Gastrocnemius medialis (tissue), 4 donors: ENCODE measurements at regions not wholly inside any gene's neighbourhood (a gene's known extent, or its start where the extent isn't known, plus 50 kb on each side); places are given as distances from the start of the nearest gene placed in this dataset.

ENCODE experiments used
- POLR2A ChIP-seq, 2 donors: fragments of 450-650 bp; IDR thresholded peaks; one replicate each; pipeline ENCODE4 v1.6.1; 2017; ENCODE audit warnings: antibody characterized with exemption in 2 of 2, mild to moderate bottlenecking in 2 of 2, moderate library complexity in 2 of 2
- TF ChIP-seq, protein P1 (sequence below), 5 experiments: fragments of 450-650 bp in 3 of 5; fragments of 200-600 bp in 2 of 5; sonication (generic) in 2 of 5; IDR thresholded peaks in 4 of 5; conservative IDR thresholded peaks in 1 of 5; 1 replicate in 4 of 5; 2 replicates in 1 of 5; pipeline ENCODE4 v1.5.1; 2016 to 2019; ENCODE audit warnings: antibody characterized with exemption in 5 of 5, mild to moderate bottlenecking in 3 of 5, moderate library complexity in 3 of 5

DNA sequence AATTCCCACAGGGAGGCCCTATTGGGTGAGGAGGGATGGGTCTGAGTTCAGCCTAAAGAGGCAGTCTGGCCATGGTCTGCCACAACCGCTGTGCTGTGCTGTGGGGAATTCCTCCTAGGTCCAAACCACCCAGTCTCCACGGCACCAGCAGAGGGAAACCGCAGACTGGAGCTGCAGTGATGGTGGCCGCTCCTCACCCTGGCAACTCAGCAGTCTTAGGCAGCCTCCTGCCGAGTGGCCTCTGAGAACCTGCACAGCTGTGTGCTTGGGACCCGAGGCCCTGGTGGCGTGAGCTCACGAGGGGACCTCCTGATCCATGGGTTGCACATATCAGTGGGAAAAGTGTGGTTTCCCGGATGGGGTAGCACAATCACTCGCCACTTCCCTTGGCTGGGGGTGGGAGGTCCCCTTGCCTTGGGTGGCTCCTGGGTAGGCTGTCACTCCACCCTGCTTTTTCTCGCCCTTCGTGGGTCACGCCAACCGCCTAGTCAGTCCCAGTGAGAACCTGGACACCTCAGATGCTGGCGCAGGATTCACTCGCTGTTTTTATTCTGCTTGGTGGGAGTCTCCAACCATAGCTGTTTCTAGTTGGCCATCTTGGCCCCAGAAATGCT lies 242.2 kb downstream of the CDH26 start:
- TF ChIP-seq, protein P1, sequence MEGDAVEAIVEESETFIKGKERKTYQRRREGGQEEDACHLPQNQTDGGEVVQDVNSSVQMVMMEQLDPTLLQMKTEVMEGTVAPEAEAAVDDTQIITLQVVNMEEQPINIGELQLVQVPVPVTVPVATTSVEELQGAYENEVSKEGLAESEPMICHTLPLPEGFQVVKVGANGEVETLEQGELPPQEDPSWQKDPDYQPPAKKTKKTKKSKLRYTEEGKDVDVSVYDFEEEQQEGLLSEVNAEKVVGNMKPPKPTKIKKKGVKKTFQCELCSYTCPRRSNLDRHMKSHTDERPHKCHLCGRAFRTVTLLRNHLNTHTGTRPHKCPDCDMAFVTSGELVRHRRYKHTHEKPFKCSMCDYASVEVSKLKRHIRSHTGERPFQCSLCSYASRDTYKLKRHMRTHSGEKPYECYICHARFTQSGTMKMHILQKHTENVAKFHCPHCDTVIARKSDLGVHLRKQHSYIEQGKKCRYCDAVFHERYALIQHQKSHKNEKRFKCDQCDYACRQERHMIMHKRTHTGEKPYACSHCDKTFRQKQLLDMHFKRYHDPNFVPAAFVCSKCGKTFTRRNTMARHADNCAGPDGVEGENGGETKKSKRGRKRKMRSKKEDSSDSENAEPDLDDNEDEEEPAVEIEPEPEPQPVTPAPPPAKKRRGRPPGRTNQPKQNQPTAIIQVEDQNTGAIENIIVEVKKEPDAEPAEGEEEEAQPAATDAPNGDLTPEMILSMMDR (IDR thresholded peaks at IDR 0.05 in 4 of 5, conservative IDR thresholded peaks at IDR 0.05 in 1 of 5): no peak
- TF ChIP-seq POLR2A (IDR thresholded peaks at IDR 0.05): no peak
